Left lung (tissue), 4 donors: ENCODE measurements at regions not wholly inside any gene's neighbourhood (a gene's known extent, or its start where the extent isn't known, plus 50 kb on each side); places are given as distances from the start of the nearest gene placed in this dataset.

Experiments used
- ATAC-seq: fragments of 200-7000 bp; cut with Tn5 transposase; one replicate; pipeline ENCODE4 v1.9.1; 2020; ENCODE audit warnings: moderate library complexity
- DNase-seq, 4 donors: peaks; one replicate each; pipeline ENCODE4 v3.0.0-alpha.2; 2013 to 2020
- H3K27ac ChIP-seq, 2 donors: fragments of 200-600 bp; sonication (generic) in 1 of 2; one replicate each; pipeline versions ENCODE4 v1.5.0 to v1.8.0; 2020 to 2021
- H3K27me3 ChIP-seq, 2 donors: fragments of 200-600 bp; sonication (generic) in 1 of 2; one replicate each; pipeline versions ENCODE4 v1.5.0 to v1.8.0; 2020 to 2021
- H3K36me3 ChIP-seq, 2 donors: fragments of 200-600 bp; sonication (generic) in 1 of 2; one replicate each; pipeline versions ENCODE4 v1.5.0 to v1.8.0; 2020 to 2021
- H3K4me1 ChIP-seq, 2 donors: fragments of 200-600 bp; one replicate each; pipeline ENCODE4 v1.8.0; 2021
- H3K4me3 ChIP-seq, 2 donors: fragments of 200-600 bp; sonication (generic) in 1 of 2; one replicate each; pipeline versions ENCODE4 v1.5.0 to v1.8.0; 2020 to 2021; ENCODE audit warnings: mild to moderate bottlenecking in 1 of 2
- H3K9me3 ChIP-seq, 2 donors: fragments of 200-600 bp; sonication (generic) in 1 of 2; one replicate each; pipeline versions ENCODE4 v1.5.0 to v1.8.0; 2020 to 2021
- intact Hi-C, 2 donors: fragments of 100-400 bp; cut with DNase I; formaldehyde crosslinking; loops; one replicate each; pipeline versions ENCODE4 v1.11.2 to v1.14.2; 2022
- TF ChIP-seq, protein P1 (sequence below), 2 donors: fragments of 200-600 bp; sonication (generic) in 1 of 2; IDR thresholded peaks; one replicate each; pipeline versions ENCODE4 v1.5.0 to v1.8.0; 2021; ENCODE audit warnings: antibody characterized with exemption in 2 of 2
- donor health status: DM: no; HTN: yes; CAD: no.
- donor health status: DM: no; HTN: no; CAD: no.

- intact Hi-C loops, result no loop called here
- Histone ChIP-seq H3K27me3 (no peaks in the 10 kb centered on the region), H3K27ac (no peak overlapping the region), H3K4me3 (no peak overlapping the region), H3K4me1 (no peaks in the 10 kb centered on the region), H3K9me3 (peaks cover 0 to 14% of the 10 kb centered on the region in 2 donors), H3K36me3 (no peaks in the 10 kb centered on the region)
- TF ChIP-seq, protein P1, sequence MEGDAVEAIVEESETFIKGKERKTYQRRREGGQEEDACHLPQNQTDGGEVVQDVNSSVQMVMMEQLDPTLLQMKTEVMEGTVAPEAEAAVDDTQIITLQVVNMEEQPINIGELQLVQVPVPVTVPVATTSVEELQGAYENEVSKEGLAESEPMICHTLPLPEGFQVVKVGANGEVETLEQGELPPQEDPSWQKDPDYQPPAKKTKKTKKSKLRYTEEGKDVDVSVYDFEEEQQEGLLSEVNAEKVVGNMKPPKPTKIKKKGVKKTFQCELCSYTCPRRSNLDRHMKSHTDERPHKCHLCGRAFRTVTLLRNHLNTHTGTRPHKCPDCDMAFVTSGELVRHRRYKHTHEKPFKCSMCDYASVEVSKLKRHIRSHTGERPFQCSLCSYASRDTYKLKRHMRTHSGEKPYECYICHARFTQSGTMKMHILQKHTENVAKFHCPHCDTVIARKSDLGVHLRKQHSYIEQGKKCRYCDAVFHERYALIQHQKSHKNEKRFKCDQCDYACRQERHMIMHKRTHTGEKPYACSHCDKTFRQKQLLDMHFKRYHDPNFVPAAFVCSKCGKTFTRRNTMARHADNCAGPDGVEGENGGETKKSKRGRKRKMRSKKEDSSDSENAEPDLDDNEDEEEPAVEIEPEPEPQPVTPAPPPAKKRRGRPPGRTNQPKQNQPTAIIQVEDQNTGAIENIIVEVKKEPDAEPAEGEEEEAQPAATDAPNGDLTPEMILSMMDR (IDR thresholded peaks at IDR 0.05), result no peak
- ATAC-seq (no peak), DNase-seq (no peak)
Measured at GRCh38 chr3:189557824-189558223, 73.4 kb upstream of the TP63 start.

GRCh38 chr3:189561256-189561655 lies 69.9 kb upstream of the TP63 start:
- TF ChIP-seq, protein P1 (IDR thresholded peaks at IDR 0.05), result no peak
- H3K27me3 ChIP-seq, result no peaks in the 10 kb centered on the region
- ATAC-seq (no peak), DNase-seq (no peak)
- H3K27ac ChIP-seq, result no peak overlapping the region
- H3K36me3 ChIP-seq, result no peaks in the 10 kb centered on the region
- intact Hi-C loops, result no loop called here
- peaks cover 0 to 9% of the 10 kb centered on the region in 2 donors for H3K9me3 ChIP-seq
- no peak overlapping the region for H3K4me3 ChIP-seq
- peaks cover 0 to 7% of the 10 kb centered on the region in 2 donors for H3K4me1 ChIP-seq

GRCh38 chr3:189563853-189564563 lies 67.2 kb upstream of the TP63 start:
- H3K27me3 ChIP-seq, result no peaks in the 10 kb centered on the region
- TF ChIP-seq, protein P1 (IDR thresholded peaks at IDR 0.05), result no peak
- H3K9me3 ChIP-seq, result peaks cover 0 to 3% of the 10 kb centered on the region in 2 donors
- intact Hi-C loops, result no loop called here
- peak; percentile 98 for ATAC-seq
- peak in 1 of 4 donors; percentile 33 for DNase-seq
- H3K36me3 ChIP-seq, result no peaks in the 10 kb centered on the region
- H3K4me1 ChIP-seq, result peaks cover 0 to 7% of the 10 kb centered on the region in 2 donors
- H3K27ac ChIP-seq, result no peak overlapping the region
- no peak overlapping the region for H3K4me3 ChIP-seq

- Histone ChIP-seq H3K36me3 (no peaks in the 10 kb centered on the region), H3K4me3 (no peak overlapping the region), H3K9me3 (no peaks in the 10 kb centered on the region), H3K27me3 (no peaks in the 10 kb centered on the region), H3K27ac (no peak overlapping the region), H3K4me1 (peaks cover 0 to 7% of the 10 kb centered on the region in 2 donors)
- DNase-seq (no peak), ATAC-seq (no peak)
- TF ChIP-seq, protein P1 (IDR thresholded peaks at IDR 0.05), result no peak
- intact Hi-C loops, result no loop called here
Measured at GRCh38 chr3:189566550-189567130, 64.5 kb upstream of the TP63 start.

- H3K36me3 ChIP-seq, result no peaks in the 10 kb centered on the region
- H3K27ac ChIP-seq, result no peak overlapping the region
- peaks cover 0 to 7% of the 10 kb centered on the region in 2 donors for H3K4me1 ChIP-seq
- H3K9me3 ChIP-seq, result no peaks in the 10 kb centered on the region
- ATAC-seq (no peak), DNase-seq (no peak)
- H3K4me3 ChIP-seq, result no peak overlapping the region
- intact Hi-C loops, result no loop called here
- TF ChIP-seq, protein P1 (IDR thresholded peaks at IDR 0.05), result no peak
- no peaks in the 10 kb centered on the region for H3K27me3 ChIP-seq
Measured at GRCh38 chr3:189567322-189567721, 63.9 kb upstream of the TP63 start.
